ENCODE measurements at regions not wholly inside any gene's neighbourhood (a gene's known extent, or its start where the extent isn't known, plus 50 kb on each side); places are given as distances from the start of the nearest gene placed in this dataset.

GRCh38 chr3:107907996-107908395 lies 182.8 kb downstream of the CD47 start:
- TF ChIP-seq MAX (IDR thresholded peaks at IDR 0.05; ENCODE audit: insufficient read depth, insufficient read length) (no peak), CTCF (IDR thresholded peaks at IDR 0.05; ENCODE audit: extremely low read depth in 1 of 2, insufficient read depth in 1 of 2, low read depth in 1 of 2, low read length in 2 of 2) (no peak), POLR2A (IDR thresholded peaks at IDR 0.05; ENCODE audit: low read depth, low read length) (no peak), POLR2AphosphoS5 (IDR thresholded peaks at IDR 0.05; ENCODE audit: insufficient read depth, low read depth, low read length) (no peak), EZH2 (IDR thresholded peaks at IDR 0.05; ENCODE audit: borderline replicate concordance, low read depth, low read length, severe bottlenecking) (no peak), GATA2 (IDR thresholded peaks at IDR 0.05; ENCODE audit: insufficient read depth, insufficient read length, low read depth, low read length) (no peak), JUN (IDR thresholded peaks at IDR 0.05; ENCODE audit: borderline replicate concordance, insufficient read depth, insufficient read length, low read depth) (no peak), MYC (IDR thresholded peaks at IDR 0.05; ENCODE audit: low read depth, low read length) (no peak)
